Testis (tissue), 2 donors: ENCODE measurements at regions not wholly inside any gene's neighbourhood (a gene's known extent, or its start where the extent isn't known, plus 50 kb on each side); places are given as distances from the start of the nearest gene placed in this dataset.

ENCODE experiments used
- CTCF ChIP-seq, 3 experiments: fragments of 450-650 bp in 2 of 3; fragments of 200-600 bp in 1 of 3; sonication (generic) in 1 of 3; IDR thresholded peaks; one replicate each; pipeline ENCODE4 v1.5.1; 2016 to 2019; ENCODE audit warnings: antibody characterized with exemption in 3 of 3, mild to moderate bottlenecking in 2 of 3, moderate library complexity in 1 of 3
- POLR2A ChIP-seq: fragments of 450-650 bp; IDR thresholded peaks from one replicate; pipeline ENCODE4 v1.6.1; 2017; ENCODE audit warnings: antibody characterized with exemption, mild to moderate bottlenecking, moderate library complexity

- no peak for TF ChIP-seq CTCF (IDR thresholded peaks at IDR 0.05)
- TF ChIP-seq POLR2A = no peak
These were observed 848.8 kb downstream of the BRINP3 start for GRCh38 chr1:189628857-189629256.
